ENCODE measurements at regions not wholly inside any gene's neighbourhood (a gene's known extent, or its start where the extent isn't known, plus 50 kb on each side); places are given as distances from the start of the nearest gene placed in this dataset.

DNA sequence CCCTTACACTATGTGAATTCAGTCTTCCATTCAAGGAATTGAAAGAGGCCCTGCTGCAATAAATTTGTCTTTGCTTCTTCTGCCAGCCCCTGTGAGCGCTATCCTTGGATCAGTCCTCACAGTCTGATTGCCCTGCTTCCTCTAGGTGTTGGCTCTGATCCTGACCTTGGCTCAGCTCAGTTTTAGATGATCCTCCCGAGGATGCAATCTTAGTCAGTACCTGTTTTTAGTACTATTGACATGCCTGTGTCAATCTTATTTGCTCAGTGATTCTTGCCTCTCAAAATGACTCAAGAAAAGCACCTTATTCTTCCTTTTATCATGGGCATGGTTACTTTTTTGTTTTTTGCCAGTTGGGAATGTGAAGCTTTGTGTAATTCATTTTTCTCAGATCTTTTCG is 101.4 kb upstream of the KCNK1 start:
- TF ChIP-seq, protein P1, sequence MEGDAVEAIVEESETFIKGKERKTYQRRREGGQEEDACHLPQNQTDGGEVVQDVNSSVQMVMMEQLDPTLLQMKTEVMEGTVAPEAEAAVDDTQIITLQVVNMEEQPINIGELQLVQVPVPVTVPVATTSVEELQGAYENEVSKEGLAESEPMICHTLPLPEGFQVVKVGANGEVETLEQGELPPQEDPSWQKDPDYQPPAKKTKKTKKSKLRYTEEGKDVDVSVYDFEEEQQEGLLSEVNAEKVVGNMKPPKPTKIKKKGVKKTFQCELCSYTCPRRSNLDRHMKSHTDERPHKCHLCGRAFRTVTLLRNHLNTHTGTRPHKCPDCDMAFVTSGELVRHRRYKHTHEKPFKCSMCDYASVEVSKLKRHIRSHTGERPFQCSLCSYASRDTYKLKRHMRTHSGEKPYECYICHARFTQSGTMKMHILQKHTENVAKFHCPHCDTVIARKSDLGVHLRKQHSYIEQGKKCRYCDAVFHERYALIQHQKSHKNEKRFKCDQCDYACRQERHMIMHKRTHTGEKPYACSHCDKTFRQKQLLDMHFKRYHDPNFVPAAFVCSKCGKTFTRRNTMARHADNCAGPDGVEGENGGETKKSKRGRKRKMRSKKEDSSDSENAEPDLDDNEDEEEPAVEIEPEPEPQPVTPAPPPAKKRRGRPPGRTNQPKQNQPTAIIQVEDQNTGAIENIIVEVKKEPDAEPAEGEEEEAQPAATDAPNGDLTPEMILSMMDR (conservative IDR thresholded peaks at IDR 0.05 in 1 of 2, IDR thresholded peaks at IDR 0.05 in 1 of 2; ENCODE audit: low read depth in 1 of 2, low read length in 2 of 2): no peak
- no peak for TF ChIP-seq EZH2 (IDR thresholded peaks at IDR 0.05; ENCODE audit: low read length, missing control alignments)

Measured in fibroblast of lung (primary cell).